ENCODE measurements at regions not wholly inside any gene's neighbourhood (a gene's known extent, or its start where the extent isn't known, plus 50 kb on each side); places are given as distances from the start of the nearest gene placed in this dataset.

- Mint-ChIP-seq H3K27ac (no peak overlapping the region), H3K27me3 (ENCODE audit: insufficient read depth, low read depth, poor library complexity) (no peaks in the 10 kb centered on the region), H3K4me3 (no peak overlapping the region), H3K36me3 (ENCODE audit: low read depth) (no peaks in the 10 kb centered on the region), H3K9me3 (no peaks in the 10 kb centered on the region), H3K4me1 (no peaks in the 10 kb centered on the region)
- Histone ChIP-seq H3K4me2 (no peak overlapping the region), H3K4me3 (no peak overlapping the region), H4K20me1 (replicated peaks; ENCODE audit: insufficient read depth) (no peaks in the 10 kb centered on the region), H3K79me2 (replicated peaks; ENCODE audit: insufficient read depth) (no peaks in the 10 kb centered on the region), H3F3A (replicated peaks; ENCODE audit: low read depth) (no peaks in the 10 kb centered on the region), H3K9me2 (ENCODE audit: insufficient read depth) (no peaks in the 10 kb centered on the region), H3K27me3 (ENCODE audit: insufficient read depth) (no peaks in the 10 kb centered on the region), H2AFZ (no peak overlapping the region), H3K4me1 (ENCODE audit: insufficient read depth) (no peaks in the 10 kb centered on the region), H3K36me3 (ENCODE audit: insufficient read depth) (no peaks in the 10 kb centered on the region), H3K27ac (ENCODE audit: low read depth) (no peak overlapping the region)
- no peak for ATAC-seq
- DNase-seq (ENCODE audit: low spot score), result no peak
- TF ChIP-seq STAT1 (IDR thresholded peaks at IDR 0.05; ENCODE audit: unreplicated experiment) (no peak), NANOG (IDR thresholded peaks at IDR 0.05; ENCODE audit: borderline replicate concordance) (no peak), JUNB (IDR thresholded peaks at IDR 0.05; ENCODE audit: unreplicated experiment) (no peak), ETS1 (IDR thresholded peaks at IDR 0.05) (no peak), EZH2 (IDR thresholded peaks at IDR 0.05; ENCODE audit: low read depth, unreplicated experiment) (no peak), CTCF (conservative IDR thresholded peaks at IDR 0.05; ENCODE audit: low read depth in 2 of 2) (no peak), ZNF114 (CRISPR knock-in tag; IDR thresholded peaks at IDR 0.05) (no peak), EZH2phosphoT487 (IDR thresholded peaks at IDR 0.05; ENCODE audit: unreplicated experiment) (no peak), ZNF331 (CRISPR knock-in tag; IDR thresholded peaks at IDR 0.05; ENCODE audit: low read depth) (no peak), POLR2AphosphoS5 (IDR thresholded peaks at IDR 0.05; ENCODE audit: low read depth) (no peak), CREB1 (CRISPR knock-in tag; IDR thresholded peaks at IDR 0.05; ENCODE audit: low read depth) (no peak)
- TF ChIP-seq, protein P1, sequence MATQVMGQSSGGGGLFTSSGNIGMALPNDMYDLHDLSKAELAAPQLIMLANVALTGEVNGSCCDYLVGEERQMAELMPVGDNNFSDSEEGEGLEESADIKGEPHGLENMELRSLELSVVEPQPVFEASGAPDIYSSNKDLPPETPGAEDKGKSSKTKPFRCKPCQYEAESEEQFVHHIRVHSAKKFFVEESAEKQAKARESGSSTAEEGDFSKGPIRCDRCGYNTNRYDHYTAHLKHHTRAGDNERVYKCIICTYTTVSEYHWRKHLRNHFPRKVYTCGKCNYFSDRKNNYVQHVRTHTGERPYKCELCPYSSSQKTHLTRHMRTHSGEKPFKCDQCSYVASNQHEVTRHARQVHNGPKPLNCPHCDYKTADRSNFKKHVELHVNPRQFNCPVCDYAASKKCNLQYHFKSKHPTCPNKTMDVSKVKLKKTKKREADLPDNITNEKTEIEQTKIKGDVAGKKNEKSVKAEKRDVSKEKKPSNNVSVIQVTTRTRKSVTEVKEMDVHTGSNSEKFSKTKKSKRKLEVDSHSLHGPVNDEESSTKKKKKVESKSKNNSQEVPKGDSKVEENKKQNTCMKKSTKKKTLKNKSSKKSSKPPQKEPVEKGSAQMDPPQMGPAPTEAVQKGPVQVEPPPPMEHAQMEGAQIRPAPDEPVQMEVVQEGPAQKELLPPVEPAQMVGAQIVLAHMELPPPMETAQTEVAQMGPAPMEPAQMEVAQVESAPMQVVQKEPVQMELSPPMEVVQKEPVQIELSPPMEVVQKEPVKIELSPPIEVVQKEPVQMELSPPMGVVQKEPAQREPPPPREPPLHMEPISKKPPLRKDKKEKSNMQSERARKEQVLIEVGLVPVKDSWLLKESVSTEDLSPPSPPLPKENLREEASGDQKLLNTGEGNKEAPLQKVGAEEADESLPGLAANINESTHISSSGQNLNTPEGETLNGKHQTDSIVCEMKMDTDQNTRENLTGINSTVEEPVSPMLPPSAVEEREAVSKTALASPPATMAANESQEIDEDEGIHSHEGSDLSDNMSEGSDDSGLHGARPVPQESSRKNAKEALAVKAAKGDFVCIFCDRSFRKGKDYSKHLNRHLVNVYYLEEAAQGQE (IDR thresholded peaks at IDR 0.05; ENCODE audit: unreplicated experiment), result no peak
- TF ChIP-seq, protein P2, sequence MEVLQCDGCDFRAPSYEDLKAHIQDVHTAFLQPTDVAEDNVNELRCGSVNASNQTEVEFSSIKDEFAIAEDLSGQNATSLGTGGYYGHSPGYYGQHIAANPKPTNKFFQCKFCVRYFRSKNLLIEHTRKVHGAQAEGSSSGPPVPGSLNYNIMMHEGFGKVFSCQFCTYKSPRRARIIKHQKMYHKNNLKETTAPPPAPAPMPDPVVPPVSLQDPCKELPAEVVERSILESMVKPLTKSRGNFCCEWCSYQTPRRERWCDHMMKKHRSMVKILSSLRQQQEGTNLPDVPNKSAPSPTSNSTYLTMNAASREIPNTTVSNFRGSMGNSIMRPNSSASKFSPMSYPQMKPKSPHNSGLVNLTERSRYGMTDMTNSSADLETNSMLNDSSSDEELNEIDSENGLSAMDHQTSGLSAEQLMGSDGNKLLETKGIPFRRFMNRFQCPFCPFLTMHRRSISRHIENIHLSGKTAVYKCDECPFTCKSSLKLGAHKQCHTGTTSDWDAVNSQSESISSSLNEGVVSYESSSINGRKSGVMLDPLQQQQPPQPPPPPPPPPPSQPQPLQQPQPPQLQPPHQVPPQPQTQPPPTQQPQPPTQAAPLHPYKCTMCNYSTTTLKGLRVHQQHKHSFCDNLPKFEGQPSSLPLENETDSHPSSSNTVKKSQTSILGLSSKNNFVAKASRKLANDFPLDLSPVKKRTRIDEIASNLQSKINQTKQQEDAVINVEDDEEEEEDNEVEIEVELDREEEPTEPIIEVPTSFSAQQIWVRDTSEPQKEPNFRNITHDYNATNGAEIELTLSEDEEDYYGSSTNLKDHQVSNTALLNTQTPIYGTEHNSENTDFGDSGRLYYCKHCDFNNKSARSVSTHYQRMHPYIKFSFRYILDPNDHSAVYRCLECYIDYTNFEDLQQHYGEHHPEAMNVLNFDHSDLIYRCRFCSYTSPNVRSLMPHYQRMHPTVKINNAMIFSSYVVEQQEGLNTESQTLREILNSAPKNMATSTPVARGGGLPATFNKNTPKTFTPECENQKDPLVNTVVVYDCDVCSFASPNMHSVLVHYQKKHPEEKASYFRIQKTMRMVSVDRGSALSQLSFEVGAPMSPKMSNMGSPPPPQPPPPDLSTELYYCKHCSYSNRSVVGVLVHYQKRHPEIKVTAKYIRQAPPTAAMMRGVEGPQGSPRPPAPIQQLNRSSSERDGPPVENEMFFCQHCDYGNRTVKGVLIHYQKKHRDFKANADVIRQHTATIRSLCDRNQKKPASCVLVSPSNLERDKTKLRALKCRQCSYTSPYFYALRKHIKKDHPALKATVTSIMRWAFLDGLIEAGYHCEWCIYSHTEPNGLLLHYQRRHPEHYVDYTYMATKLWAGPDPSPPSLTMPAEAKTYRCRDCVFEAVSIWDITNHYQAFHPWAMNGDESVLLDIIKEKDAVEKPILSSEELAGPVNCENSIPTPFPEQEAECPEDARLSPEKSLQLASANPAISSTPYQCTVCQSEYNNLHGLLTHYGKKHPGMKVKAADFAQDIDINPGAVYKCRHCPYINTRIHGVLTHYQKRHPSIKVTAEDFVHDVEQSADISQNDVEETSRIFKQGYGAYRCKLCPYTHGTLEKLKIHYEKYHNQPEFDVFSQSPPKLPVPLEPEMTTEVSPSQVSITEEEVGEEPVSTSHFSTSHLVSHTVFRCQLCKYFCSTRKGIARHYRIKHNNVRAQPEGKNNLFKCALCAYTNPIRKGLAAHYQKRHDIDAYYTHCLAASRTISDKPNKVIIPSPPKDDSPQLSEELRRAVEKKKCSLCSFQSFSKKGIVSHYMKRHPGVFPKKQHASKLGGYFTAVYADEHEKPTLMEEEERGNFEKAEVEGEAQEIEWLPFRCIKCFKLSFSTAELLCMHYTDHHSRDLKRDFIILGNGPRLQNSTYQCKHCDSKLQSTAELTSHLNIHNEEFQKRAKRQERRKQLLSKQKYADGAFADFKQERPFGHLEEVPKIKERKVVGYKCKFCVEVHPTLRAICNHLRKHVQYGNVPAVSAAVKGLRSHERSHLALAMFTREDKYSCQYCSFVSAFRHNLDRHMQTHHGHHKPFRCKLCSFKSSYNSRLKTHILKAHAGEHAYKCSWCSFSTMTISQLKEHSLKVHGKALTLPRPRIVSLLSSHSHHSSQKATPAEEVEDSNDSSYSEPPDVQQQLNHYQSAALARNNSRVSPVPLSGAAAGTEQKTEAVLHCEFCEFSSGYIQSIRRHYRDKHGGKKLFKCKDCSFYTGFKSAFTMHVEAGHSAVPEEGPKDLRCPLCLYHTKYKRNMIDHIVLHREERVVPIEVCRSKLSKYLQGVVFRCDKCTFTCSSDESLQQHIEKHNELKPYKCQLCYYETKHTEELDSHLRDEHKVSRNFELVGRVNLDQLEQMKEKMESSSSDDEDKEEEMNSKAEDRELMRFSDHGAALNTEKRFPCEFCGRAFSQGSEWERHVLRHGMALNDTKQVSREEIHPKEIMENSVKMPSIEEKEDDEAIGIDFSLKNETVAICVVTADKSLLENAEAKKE (CRISPR knock-in tag; IDR thresholded peaks at IDR 0.05), result no peak
Measured at GRCh38 chrX:27354021-27354420, 109.1 kb downstream of the PPP4R3C start.

Measured in GM23338 (cell line).